22Rv1 (cell line): ENCODE measurements at regions not wholly inside any gene's neighbourhood (a gene's known extent, or its start where the extent isn't known, plus 50 kb on each side); places are given as distances from the start of the nearest gene placed in this dataset.

Experiments
- H3K27ac ChIP-seq: fragments of 450-650 bp; 2 replicates; pipeline ENCODE4 v1.5.1; 2017
- CTCF ChIP-seq: fragments of 450-650 bp; IDR thresholded peaks from 2 replicates; pipeline ENCODE4 v1.5.1; 2017; ENCODE audit warnings: mild to moderate bottlenecking
- ZFX ChIP-seq: fragments of 450-650 bp; IDR thresholded peaks from 2 replicates; pipeline ENCODE4 v1.6.1; 2017; ENCODE audit warnings: antibody characterized with exemption, borderline replicate concordance

GRCh38 chr12:91846466-91847055 lies 299.1 kb downstream of the BTG1 start:
- TF ChIP-seq ZFX: no peak
- TF ChIP-seq CTCF: no peak
- no peak overlapping the region for H3K27ac ChIP-seq

GRCh38 chr12:91845365-91845764 lies 300.3 kb downstream of the BTG1 start:
- H3K27ac ChIP-seq: no peak overlapping the region
- no peak for TF ChIP-seq CTCF

GRCh38 chr12:91841822-91842221 lies 303.8 kb downstream of the BTG1 start:
- no peak for TF ChIP-seq CTCF
- TF ChIP-seq ZFX: no peak
- no peak overlapping the region for H3K27ac ChIP-seq

- H3K27ac ChIP-seq: no peak overlapping the region
- TF ChIP-seq CTCF (no peak), ZFX (no peak)
Measured at GRCh38 chr12:91836696-91837095, 308.9 kb downstream of the BTG1 start.

- no peak overlapping the region for H3K27ac ChIP-seq
- no peak for TF ChIP-seq CTCF
- TF ChIP-seq ZFX: no peak
Measured at GRCh38 chr12:91836264-91836663, 309.4 kb downstream of the BTG1 start.

GRCh38 chr12:91835693-91836092 lies 310.0 kb downstream of the BTG1 start:
- no peak overlapping the region for H3K27ac ChIP-seq
- TF ChIP-seq ZFX (no peak), CTCF (no peak)

- H3K27ac ChIP-seq: no peak overlapping the region
- TF ChIP-seq ZFX (no peak), CTCF (no peak)
Measured at GRCh38 chr12:91833780-91834359, 311.8 kb downstream of the BTG1 start.
